ENCODE measurements at regions not wholly inside any gene's neighbourhood (a gene's known extent, or its start where the extent isn't known, plus 50 kb on each side); places are given as distances from the start of the nearest gene placed in this dataset.

DNA sequence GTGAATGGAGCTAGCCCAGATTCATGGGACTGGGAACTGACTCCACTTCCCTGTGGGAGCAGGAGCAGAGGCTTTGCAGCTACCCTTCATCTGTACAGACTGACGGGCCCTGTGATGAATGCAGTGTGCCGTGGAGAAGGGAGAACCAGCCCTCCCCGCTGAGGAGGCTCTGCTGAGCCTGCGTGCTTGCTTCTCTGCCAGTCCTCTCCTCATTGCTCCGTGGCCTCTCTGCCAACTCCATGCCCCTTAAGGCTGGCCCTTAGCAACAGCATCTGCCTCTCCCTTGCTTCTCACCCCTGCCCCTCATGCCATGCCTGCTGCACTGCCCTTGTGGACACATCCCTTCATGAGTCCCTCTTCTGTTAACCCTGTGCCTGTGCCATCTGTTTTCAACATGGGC, 53.6 kb downstream of the GADD45G start:
- Histone ChIP-seq H3K4me3 (ENCODE audit: low read depth in 2 of 2, low read length in 1 of 2) (no peak overlapping the region), H3K4me1 (ENCODE audit: control insufficient read depth in 1 of 2, insufficient read depth in 2 of 2, low read depth in 1 of 2, low read length in 1 of 2) (peaks cover 0 to 44% of the 10 kb centered on the region in 2 experiments; a peak in 2 of 4 replicates), H3K9ac (no peak overlapping the region), H3K36me3 (replicated peaks in 1 of 2; ENCODE audit: control insufficient read depth in 1 of 2, insufficient read depth in 2 of 2, low read length in 1 of 2) (no peaks in the 10 kb centered on the region), H3K4me2 (no peak overlapping the region), H3K27ac (ENCODE audit: low read depth in 2 of 2, low read length in 1 of 2) (no peak overlapping the region), H3K9me2 (no peaks in the 10 kb centered on the region), H3K27me3 (ENCODE audit: insufficient read depth) (no peaks in the 10 kb centered on the region), H3K9me3 (no peaks in the 10 kb centered on the region), H3F3A (replicated peaks; ENCODE audit: insufficient read depth) (no peaks in the 10 kb centered on the region), H3K79me2 (ENCODE audit: insufficient read depth) (no peaks in the 10 kb centered on the region), H4K20me1 (ENCODE audit: insufficient read depth) (no peaks in the 10 kb centered on the region), H2AFZ (ENCODE audit: low read depth) (no peak overlapping the region)
- CTCF ChIA-PET = interaction anchor here (1.4 to 1.5 kb wide), 2 partner anchors 41 to 60 kb away, joined by 3 read pairs; no protein-coding TSS in a partner anchor
- TF ChIP-seq, protein P1, sequence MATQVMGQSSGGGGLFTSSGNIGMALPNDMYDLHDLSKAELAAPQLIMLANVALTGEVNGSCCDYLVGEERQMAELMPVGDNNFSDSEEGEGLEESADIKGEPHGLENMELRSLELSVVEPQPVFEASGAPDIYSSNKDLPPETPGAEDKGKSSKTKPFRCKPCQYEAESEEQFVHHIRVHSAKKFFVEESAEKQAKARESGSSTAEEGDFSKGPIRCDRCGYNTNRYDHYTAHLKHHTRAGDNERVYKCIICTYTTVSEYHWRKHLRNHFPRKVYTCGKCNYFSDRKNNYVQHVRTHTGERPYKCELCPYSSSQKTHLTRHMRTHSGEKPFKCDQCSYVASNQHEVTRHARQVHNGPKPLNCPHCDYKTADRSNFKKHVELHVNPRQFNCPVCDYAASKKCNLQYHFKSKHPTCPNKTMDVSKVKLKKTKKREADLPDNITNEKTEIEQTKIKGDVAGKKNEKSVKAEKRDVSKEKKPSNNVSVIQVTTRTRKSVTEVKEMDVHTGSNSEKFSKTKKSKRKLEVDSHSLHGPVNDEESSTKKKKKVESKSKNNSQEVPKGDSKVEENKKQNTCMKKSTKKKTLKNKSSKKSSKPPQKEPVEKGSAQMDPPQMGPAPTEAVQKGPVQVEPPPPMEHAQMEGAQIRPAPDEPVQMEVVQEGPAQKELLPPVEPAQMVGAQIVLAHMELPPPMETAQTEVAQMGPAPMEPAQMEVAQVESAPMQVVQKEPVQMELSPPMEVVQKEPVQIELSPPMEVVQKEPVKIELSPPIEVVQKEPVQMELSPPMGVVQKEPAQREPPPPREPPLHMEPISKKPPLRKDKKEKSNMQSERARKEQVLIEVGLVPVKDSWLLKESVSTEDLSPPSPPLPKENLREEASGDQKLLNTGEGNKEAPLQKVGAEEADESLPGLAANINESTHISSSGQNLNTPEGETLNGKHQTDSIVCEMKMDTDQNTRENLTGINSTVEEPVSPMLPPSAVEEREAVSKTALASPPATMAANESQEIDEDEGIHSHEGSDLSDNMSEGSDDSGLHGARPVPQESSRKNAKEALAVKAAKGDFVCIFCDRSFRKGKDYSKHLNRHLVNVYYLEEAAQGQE (IDR thresholded peaks at IDR 0.05; ENCODE audit: low read depth, low read length) = no peak
- no peak for TF ChIP-seq POLR2AphosphoS5 (IDR thresholded peaks at IDR 0.05; ENCODE audit: low read depth, low read length)
- TF ChIP-seq GATA2 (CRISPR knock-in tag; IDR thresholded peaks at IDR 0.05) = no peak
- no peak for TF ChIP-seq SIN3A (IDR thresholded peaks at IDR 0.05; ENCODE audit: borderline replicate concordance, low read depth, low read length)
- no peak for TF ChIP-seq MXI1 (IDR thresholded peaks at IDR 0.05; ENCODE audit: low read depth, low read length)
- TF ChIP-seq ZBTB33 (IDR thresholded peaks at IDR 0.05; ENCODE audit: borderline replicate concordance, low read depth) = no peak
- no peak for TF ChIP-seq MEF2A (IDR thresholded peaks at IDR 0.05; ENCODE audit: borderline replicate concordance, low read depth)
- TF ChIP-seq SMC3 (IDR thresholded peaks at IDR 0.05; ENCODE audit: low read depth, low read length) = no peak
- no peak for TF ChIP-seq TEAD4 (IDR thresholded peaks at IDR 0.05; ENCODE audit: borderline replicate concordance, insufficient read depth)
- TF ChIP-seq, protein P2, sequence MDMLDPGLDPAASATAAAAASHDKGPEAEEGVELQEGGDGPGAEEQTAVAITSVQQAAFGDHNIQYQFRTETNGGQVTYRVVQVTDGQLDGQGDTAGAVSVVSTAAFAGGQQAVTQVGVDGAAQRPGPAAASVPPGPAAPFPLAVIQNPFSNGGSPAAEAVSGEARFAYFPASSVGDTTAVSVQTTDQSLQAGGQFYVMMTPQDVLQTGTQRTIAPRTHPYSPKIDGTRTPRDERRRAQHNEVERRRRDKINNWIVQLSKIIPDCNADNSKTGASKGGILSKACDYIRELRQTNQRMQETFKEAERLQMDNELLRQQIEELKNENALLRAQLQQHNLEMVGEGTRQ (IDR thresholded peaks at IDR 0.05; ENCODE audit: borderline replicate concordance, low read depth, low read length) = no peak
- TF ChIP-seq EZH2phosphoT487 (IDR thresholded peaks at IDR 0.05; ENCODE audit: borderline replicate concordance, low read depth) = no peak
- no peak for TF ChIP-seq PBX3 (IDR thresholded peaks at IDR 0.05)
- TF ChIP-seq, protein P3, sequence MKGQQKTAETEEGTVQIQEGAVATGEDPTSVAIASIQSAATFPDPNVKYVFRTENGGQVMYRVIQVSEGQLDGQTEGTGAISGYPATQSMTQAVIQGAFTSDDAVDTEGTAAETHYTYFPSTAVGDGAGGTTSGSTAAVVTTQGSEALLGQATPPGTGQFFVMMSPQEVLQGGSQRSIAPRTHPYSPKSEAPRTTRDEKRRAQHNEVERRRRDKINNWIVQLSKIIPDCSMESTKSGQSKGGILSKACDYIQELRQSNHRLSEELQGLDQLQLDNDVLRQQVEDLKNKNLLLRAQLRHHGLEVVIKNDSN (IDR thresholded peaks at IDR 0.05; ENCODE audit: borderline replicate concordance, low read depth) = no peak
- WGBS (ENCODE audit: low lambda C conversion rate) = 20% methylated on average over 1 of the region's 5 CpGs
- POLR2A ChIA-PET = no interaction called here
- no peak for DNase-seq

Data from SK-N-SH (cell line).